A673 (cell line): ENCODE measurements at regions not wholly inside any gene's neighbourhood (a gene's known extent, or its start where the extent isn't known, plus 50 kb on each side); places are given as distances from the start of the nearest gene placed in this dataset.

ENCODE experiments used
- EZH2 ChIP-seq: fragments of 200-600 bp; sonication (generic); IDR thresholded peaks from 2 replicates; pipeline ENCODE4 v1.6.1; 2017; ENCODE audit warnings: borderline replicate concordance, low read depth, mild to moderate bottlenecking, mixed read lengths, antibody characterized with exemption, low read length; ENCODE audit not compliant: poor library complexity, severe bottlenecking
- TF ChIP-seq, protein P1 (sequence below): fragments of 300-800, 200-600 bp; sonication (generic); conservative IDR thresholded peaks from 2 replicates; pipeline ENCODE4 v1.5.1; 2017; ENCODE audit warnings: low read depth, mild to moderate bottlenecking, antibody characterized with exemption, low read length, moderate library complexity, mixed read lengths

DNA sequence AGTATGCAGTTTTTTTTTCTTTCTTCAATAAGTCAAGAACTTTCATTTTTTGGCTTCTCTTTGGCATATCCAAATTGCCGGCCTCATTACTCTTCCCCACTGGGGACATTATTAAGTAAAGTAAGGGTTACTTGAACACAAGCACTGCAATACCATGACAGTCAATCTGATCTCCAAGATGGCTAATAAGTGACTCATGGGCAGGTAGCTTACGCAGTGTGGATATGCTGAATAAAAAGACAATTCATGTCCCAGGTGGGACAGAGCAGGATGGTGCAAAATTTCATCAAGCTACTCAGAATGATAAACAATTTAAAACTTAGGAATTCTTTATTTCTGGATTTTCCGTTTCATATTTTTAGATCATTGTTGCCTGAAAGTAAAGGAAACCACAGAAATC, 671.8 kb downstream of the ACTL7B start:
- TF ChIP-seq, protein P1, sequence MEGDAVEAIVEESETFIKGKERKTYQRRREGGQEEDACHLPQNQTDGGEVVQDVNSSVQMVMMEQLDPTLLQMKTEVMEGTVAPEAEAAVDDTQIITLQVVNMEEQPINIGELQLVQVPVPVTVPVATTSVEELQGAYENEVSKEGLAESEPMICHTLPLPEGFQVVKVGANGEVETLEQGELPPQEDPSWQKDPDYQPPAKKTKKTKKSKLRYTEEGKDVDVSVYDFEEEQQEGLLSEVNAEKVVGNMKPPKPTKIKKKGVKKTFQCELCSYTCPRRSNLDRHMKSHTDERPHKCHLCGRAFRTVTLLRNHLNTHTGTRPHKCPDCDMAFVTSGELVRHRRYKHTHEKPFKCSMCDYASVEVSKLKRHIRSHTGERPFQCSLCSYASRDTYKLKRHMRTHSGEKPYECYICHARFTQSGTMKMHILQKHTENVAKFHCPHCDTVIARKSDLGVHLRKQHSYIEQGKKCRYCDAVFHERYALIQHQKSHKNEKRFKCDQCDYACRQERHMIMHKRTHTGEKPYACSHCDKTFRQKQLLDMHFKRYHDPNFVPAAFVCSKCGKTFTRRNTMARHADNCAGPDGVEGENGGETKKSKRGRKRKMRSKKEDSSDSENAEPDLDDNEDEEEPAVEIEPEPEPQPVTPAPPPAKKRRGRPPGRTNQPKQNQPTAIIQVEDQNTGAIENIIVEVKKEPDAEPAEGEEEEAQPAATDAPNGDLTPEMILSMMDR = no peak
- no peak for TF ChIP-seq EZH2
